Lung microvascular endothelial cell (primary cell): ENCODE measurements at regions not wholly inside any gene's neighbourhood (a gene's known extent, or its start where the extent isn't known, plus 50 kb on each side); places are given as distances from the start of the nearest gene placed in this dataset.

Experiments used
- DNase-seq, 2 donors: peaks; one replicate each; pipeline versions ENCODE4 v3.0.0 to v3.0.0-alpha.2; 2010; ENCODE audit warnings: low read depth in 2 of 2

DNA sequence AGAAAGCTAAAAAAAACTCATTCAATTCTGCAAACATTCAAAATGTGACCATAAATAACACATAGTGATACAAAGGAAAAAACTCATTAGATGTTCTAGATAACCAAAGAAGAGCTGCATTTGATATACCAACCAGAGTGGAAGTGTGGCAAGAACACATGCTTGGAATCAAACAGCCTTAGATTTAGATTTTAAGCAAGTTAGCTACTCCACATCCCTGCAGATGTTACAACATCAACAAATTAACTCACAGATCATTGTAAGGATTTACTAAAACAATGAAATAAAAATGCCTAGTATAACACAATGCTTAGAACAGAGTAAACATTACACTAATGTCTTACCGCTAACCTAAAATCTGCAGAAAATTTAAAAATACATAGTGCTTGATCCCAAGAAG lies 114.0 kb upstream of the AKIP1 start:
- no peak for DNase-seq

DNA sequence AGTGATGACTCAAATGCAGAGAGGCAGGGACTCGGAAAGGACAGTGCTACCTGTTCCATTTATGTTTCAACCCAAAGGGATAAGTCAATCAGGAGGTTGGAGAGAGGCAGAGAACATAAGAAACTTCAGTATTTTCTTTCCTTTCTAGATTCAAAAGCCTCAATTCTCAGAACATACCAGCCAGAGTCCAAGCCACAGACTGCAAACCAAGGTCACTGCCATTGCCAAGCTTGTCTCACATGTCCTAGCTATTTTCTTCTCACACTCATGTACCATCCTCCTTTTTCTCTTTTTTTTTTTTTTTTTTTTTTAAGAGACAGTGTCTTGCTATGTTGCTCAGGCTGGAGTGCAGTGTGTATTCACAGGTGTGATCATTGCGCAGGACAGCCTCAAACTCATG lies 111.7 kb upstream of the AKIP1 start:
- DNase-seq = no peak

DNA sequence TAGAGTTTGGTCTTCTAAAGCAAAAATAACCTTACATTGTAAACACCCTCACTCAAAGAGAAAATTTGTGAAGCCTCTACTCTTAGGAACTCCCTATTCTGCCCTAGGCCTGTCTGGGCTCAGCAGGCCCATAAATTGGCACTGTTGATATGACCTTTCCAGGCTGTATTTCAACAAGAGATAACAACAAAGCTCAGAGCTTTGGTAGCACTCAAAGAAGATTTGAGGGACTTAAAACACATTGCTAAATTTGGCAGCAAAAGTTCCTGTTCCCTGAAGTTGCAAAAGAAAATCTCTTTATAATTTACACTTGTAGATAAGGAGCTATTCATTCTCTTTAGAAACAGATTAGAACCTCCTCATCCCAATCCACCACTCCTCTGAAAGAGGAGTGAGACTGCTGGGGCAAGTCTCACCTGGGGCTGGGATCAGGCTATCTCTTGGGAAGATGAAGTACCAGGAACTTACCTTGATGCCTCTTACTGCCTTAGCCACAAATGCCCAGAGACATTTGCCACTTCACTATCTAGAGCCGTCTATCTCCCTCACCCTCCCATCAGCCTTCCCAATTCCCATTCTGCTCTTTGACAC lies 110.4 kb upstream of the AKIP1 start:
- no peak for DNase-seq

DNA sequence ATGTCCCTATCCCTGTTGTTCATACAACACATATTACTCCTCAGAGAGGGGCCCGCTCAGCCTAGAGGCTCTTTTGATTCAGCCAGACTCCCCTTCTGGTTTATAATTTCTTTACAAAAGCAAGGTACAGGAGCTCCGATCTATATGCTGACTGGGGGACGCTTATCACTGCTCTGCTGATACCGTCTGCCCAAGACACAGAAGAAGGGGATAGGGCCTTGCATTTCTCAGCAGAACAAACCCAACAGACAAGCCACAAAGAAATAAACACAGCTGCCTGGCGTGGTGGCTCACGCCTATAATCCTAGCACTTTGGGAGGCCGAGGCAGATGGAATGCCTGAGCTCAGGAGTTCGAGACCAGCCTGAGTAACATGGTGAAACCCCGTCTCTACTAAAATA lies 109.9 kb upstream of the AKIP1 start:
- DNase-seq = no peak

DNA sequence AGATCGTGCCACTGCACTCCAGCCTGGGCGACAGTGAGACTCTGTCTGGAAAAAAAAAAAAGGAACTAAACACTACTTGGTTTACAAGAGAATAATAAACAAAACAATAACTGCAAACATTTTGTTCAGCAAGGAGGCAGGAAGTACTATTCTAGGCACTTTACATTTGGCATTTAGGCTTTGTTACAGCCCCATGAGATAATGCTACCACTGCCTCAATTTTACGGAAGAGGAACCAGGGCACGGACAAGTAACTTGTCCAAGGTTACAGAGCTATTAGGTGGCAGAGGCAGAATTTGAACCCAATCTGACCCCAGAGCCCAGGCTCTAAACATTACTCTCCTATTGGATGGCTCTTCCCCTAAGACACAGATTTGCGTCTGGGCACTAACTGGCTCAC lies 108.7 kb upstream of the AKIP1 start:
- no peak for DNase-seq

DNA sequence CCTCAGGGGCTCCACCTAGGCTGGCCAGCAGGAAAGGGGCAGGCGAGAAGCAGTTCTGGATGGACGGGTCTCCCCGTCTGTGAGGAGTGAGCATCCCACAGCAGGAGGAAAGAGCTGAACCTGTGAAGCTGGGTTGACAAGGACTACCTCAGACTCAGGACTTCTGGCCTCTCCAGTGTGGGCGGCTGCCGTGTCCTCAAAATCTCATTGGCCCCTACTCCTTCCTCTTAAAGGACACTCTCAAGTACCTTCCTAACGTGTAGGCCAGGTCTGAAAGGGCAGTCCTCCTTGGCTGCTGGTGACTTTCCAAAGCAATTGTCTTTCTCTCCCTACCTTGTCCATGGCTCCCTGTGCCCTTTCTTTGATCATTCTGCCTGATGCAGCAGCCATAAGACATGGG lies 107.0 kb upstream of the AKIP1 start:
- no peak for DNase-seq

DNA sequence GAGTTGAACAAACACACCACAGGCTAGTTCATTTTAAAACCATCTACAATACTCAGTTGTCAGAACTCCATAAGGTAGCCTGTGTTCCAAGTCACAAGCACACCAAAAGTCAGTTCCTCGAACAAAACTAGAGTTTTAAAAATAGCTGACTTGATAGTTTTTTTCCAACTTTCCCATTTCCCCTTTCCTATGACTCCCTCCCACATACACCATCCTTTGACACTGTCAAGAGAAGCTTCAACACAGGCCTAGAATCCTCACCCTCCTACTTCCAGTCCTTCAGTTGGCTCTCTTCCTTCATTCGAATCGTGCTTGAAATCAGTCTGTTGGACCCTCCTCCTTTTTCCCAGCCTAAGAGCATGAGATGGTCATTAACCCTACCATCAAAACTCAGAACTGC lies 105.7 kb upstream of the AKIP1 start:
- DNase-seq = no peak

DNA sequence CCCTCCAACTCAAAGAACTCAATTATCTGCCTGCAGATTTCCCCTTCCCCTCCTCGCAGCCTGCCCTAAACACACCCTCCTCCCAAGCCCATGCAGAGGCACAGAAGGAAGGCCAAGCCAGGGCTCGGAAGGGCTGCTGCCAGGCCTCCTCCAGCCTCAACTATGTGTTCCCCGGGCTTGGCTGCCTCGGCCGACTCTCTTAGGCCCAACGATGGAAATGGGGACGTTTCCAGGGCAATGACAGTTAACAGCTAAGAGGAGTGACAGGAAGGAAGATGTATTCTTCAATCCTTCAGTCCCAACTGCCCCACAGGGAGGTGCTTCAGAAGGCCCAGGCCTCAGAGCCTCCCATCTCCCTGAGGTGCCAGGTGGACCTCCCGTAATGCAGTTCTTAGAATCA lies 104.0 kb upstream of the AKIP1 start:
- no peak for DNase-seq

DNA sequence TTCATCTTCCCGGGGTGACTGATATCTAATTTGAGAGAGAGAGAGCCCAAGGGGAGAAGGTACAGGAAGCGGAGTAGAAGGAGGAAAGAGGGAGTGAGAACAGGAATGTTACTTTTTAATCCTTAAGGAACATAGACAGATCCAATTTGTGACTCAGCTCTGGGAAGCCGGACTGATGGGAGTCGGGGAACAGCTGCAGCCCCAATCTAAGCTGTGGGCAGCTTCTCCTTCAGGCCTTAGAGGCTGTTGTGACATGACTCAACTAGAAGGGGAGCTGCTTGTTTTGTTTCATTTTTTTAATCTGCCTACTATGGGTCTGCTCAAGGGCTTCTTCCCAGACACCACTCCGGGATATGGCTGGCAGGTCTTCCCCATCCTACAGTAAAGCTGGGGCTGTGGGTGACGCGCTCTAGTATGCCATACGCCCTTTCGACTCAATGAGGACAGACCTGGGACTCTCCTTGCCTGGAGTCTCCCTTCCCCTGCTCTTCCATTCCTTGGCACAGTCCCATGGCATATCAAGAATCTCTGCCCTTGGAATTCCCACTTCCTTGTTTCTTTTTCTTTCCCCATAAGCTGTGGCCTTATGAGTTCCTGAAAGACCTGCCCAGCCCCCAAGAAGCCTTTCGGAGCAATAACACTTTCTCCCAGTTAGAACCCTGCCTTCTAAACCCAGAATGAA lies 103.3 kb upstream of the AKIP1 start:
- DNase-seq = peak in 1 of 2 donors; percentile 52

DNA sequence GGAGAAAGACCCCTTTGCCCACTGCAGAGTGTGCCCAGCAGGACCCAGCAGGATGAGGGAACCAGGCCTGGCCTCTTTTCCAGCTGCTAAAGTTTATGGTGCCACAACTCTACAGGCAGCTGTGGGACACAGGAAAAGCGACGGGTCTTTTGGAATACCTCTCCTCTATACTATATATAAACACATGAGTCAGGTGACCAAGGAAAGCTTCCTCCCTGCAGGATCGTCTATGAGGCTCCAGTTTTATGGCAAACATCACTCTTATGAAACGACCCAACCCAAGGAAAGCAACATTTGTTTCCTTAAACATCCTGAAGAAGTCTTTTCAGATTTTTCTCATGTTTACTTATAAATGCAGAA lies 102.8 kb upstream of the AKIP1 start:
- no peak for DNase-seq

DNA sequence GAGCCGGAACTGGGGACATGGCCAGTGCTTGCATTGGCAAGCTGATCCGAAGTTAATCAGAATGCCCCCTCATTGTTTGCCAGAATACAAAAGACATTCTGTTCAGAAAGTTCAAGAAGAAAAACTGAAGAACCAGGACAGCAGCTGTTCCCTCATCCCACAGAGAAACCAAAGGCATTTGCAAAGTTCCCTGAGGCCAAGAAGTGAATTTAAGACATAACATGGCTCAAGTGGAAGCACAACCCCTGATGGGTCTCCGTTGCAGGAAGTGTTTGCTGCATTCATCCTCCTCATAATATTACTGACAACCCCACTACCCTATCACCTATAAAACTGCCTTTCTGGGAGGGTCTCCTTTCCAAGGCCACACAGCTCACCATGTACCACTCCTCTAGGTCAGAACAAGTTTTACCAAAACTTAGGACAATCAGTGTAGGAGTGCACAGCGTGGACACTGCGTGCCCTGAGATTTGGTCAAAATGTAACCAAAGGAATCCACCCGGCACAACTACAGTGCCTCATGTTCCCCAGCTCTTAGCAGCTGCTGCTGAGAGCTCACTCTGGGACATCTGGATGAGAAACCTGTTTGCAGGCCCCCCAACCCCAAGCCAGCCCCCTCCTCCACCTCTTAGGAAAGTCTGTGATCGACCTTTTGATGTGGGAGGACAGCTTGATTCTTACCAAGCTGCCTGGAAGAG lies 101.6 kb upstream of the AKIP1 start:
- no peak for DNase-seq

DNA sequence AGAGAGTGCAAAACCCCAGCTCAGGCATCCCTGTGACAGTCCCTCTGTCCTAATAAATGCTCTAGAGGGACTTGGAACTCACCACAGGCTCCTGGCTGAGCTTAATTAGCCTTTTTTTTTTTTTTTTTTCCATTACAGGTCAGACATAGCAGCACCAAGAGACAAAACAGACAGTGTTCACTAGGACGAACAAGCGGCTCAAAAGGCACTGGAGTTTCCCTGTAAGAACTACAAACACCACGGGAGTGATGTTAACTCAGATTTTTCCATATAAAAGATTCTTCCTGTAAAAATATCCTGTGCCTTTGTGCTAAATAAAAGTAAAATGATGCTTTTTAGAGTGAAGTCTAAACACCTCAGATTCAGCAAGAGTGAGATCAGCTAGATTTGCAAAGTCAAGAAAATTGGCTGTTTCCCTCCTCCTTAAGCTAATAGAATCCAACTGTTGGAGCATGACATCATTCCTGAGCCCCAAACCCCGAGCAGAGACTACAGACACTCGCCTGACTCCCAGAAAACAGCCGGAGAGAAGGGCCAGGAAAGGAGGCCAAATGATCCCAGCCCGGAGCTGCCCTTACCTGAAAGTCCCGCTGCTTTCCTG lies 101.0 kb upstream of the AKIP1 start:
- DNase-seq = peak in 1 of 2 donors; percentile 42

DNA sequence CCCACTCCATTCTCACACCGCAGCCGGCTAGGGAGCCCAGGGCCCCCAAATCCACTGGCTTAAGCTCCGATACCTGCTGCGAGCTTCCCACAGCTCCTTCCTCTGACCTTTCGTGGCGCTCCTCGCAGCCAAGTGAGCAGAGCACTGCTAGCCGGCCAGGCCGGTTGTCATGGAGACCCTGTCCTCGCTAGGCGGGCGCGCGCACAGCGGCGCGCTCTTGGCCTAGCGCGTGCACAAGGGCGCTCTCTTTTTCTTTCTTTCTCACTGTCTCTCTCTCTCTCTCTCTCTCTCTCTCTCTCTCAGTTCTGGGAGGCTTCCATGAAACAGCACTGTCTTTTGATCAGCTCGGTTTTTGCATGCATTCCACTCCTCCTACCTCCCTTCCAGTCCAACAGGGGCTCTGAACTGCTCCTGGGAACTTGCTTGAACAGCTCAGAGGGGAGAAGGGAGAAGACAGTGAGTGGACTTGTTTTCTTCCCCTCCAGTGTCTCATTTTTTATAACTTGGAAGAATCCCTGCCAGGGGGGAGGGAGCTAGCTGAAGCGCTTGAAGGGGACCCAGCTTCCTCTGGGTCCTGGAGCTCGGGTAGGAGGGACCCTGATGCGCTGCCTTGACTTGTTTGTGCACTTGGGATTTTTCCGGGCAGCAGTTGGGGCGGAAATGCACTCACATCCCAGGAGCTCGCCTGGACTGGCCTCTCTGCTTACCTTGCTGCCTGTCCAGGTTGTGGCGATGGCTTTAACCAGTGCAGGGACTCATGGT lies 100.3 kb upstream of the AKIP1 start:
- DNase-seq = peak in 1 of 2 donors; percentile 79

DNA sequence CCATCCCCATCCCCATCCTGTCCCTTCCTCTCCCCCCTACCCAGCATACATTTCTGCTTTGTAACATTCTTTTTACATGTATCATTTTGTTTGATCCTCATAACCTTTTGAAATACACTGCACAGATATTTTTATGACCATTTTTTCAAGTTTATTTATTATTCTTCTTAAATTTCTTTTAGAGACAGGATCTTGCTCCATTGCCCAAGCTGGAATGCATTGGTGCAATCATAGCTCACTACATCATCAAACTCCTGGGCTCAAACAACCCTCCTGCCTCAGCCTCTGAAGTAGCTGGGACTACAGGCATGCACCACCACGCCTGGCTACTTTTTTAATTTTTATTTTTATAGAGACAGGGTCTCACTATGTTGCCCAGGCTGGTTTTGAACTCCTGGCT lies 99.4 kb upstream of the AKIP1 start:
- DNase-seq = no peak

DNA sequence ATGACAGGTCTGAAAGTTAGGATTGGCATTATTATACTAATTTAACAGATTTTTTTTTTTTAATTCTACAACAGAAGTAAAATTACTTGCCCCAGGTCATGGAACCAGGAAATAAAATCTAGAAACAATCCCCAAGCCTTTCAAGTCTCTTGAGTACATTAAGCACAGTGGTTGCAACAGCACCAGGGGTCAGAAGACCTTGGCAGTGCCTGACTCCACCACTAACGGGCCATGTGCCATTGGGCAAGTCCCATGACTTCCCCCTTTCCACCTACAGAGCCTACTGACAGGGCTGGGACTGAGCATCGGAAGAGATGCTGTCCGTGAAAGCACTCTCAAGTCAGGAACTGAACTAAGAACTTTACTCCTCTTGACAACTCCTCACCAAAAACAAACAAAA lies 98.6 kb upstream of the AKIP1 start:
- peak in 1 of 2 donors; percentile 34 for DNase-seq

DNA sequence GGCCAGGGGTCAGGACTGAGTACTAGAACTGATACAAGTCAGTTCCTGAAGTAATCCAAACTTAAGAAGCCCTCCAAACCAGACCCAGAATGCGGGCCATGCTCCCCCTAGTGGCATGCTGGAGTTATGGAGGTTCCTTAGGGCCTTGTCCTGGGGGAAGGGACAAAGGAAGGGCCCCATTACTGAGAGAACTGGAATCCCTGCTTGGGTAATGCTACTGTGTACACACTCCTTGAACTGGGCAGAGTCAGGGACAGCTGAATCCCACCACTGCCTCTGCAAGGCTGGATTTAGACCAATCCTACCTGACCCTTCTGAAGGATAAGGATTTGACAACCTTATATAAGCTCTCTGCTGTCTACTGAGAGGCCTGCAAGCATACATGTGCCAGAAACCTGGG lies 97.3 kb upstream of the AKIP1 start:
- DNase-seq = peak; percentile 66 to 85

DNA sequence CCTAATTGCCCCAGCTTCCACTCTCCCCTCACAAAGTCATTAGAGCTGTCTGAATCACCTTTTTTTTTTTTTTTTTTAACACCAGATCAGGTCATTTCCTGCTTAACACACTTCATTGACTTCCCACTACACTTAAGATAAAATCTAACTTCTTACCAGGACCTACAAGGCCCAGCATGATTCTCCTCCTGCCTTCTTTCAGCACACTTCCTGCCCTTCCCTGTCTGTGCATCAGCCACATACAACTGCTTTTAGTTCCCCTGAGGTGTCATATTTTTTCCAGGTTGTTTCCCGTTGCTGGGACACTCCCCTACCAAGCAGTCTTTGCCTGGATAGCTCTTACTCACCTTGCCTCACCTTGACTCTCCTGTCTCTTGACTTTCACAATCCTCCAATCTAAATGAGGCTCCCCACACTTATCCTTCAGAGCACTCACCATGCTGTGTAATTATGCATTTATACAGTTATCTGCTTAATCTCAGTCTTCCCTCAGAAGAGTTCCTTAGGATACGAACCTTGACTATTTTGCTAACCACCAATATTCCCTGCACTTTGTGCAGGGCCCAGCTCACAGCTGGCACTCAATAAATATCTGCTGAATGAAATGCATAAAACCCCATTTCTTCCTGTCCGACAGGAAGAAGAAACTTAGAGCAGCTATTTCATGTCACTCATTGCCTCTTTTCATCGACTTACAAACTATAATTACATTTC lies 96.6 kb upstream of the AKIP1 start:
- peak in 1 of 2 donors; percentile 46 for DNase-seq

DNA sequence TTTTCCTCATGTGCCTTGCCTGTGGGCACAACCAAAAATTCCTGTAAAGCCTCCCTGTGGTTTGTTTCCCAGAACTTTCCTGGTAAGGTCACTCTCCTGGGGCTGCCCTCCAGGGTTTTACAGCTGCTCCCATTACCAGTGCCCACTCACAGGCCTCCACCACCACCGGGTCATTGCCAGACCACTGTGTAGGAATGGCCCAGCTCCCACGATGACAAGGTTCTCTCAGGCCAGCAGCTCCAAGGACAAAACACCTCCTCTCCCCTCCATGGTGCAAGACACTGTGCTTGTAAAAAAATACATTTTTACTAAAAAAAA lies 96.1 kb upstream of the AKIP1 start:
- DNase-seq = no peak

DNA sequence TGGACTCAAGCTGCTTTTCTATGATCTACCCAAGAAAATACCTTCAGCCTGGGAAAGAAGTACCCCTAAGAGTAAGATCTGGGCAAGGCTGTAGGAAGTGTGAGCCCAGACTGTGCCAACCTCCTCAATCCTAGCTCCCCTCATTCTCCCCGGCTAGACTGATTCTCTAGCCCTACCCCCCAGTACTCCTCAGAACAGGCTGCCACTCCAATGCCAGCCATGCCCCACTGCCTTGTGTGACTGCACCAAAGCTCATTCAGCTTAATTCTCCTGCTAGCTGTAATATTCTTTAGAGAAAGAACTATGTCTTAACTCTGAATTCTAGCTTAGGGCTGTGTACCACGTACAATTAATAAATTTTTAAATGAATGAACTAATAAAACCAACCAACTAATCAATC lies 92.6 kb upstream of the AKIP1 start:
- no peak for DNase-seq

DNA sequence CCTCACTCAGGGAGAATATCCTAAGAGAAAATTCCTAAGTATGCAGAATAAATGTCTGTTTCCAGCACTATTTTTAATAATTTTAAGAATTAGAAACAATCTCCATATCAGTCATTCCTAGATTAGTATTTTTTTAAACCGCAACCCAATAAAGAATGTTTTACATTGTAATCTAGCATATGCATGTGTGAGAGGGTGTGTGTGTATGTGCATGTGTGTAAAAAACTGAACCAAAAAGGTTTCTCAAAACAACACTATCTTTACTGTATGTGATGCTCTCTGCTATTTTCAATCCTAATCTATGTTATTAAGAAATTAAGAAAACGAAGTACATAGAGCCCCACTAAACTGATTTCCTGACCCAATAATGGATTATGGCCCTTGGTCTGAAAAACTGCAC lies 90.6 kb upstream of the AKIP1 start:
- no peak for DNase-seq

DNA sequence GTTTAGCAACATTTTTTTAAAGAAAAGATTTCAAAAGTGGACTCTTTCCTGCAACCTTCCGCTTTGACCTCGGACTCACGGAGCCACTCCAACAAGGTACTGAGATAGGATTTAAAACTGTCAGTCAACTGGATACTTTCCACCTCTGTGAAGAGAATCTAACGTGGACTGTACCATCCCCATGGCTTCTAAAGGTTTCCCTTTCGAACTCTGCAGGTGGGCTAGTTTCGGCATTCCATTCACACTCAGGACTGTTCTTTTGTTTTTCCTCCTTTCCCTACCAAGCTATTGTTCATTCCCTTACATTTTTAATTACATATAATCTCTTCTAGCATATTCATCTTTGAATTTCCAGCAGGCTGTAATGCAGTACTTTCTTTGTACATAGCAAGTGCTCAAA lies 88.5 kb upstream of the AKIP1 start:
- DNase-seq = no peak
